Activated CD4-positive, alpha-beta T cell treated with anti-CD3 and anti-CD28 coated beads, Interleukin-2, amount 50 U/mL, for 4 hours (primary cell): ENCODE measurements at regions not wholly inside any gene's neighbourhood (a gene's known extent, or its start where the extent isn't known, plus 50 kb on each side); places are given as distances from the start of the nearest gene placed in this dataset.

Experiments used
- DNase-seq, 2 experiments: peaks; one replicate each; pipeline ENCODE4 v3.0.0-alpha.2; 2020

GRCh38 chr15:38696790-38697495 is 132.3 kb upstream of the RASGRP1 start:
- DNase-seq, result no peak

- no peak for DNase-seq
Measured at GRCh38 chr15:38698254-38698653, 133.6 kb upstream of the RASGRP1 start.

GRCh38 chr15:38699633-38700230 is 135.1 kb upstream of the RASGRP1 start:
- DNase-seq, result peak; percentile 65 to 68

DNA sequence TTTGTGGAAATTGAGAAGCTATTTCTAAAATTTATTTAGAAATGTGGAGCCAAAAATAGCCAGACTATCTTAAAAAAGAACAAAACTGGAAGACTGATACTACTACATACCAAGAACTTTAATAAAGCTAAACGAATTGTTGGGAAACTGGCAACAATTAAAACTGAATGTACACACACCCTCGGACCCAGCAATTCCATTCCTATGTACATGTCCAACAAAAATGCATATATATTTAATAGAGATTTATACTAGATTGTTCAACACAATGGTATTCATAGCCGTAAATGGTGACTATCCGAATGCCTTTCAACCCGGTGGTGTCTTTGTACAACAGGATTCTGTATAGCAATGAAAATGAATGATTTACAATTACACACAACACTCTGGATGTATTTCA is 136.5 kb upstream of the RASGRP1 start:
- no peak for DNase-seq

- no peak for DNase-seq
Measured at GRCh38 chr15:38702178-38702912, 137.7 kb upstream of the RASGRP1 start.

GRCh38 chr15:38705436-38706219 is 141.0 kb upstream of the RASGRP1 start:
- no peak for DNase-seq

- DNase-seq, result no peak
Measured at GRCh38 chr15:38706956-38707355, 142.3 kb upstream of the RASGRP1 start.

GRCh38 chr15:38707802-38708671 is 143.4 kb upstream of the RASGRP1 start:
- no peak for DNase-seq

DNA sequence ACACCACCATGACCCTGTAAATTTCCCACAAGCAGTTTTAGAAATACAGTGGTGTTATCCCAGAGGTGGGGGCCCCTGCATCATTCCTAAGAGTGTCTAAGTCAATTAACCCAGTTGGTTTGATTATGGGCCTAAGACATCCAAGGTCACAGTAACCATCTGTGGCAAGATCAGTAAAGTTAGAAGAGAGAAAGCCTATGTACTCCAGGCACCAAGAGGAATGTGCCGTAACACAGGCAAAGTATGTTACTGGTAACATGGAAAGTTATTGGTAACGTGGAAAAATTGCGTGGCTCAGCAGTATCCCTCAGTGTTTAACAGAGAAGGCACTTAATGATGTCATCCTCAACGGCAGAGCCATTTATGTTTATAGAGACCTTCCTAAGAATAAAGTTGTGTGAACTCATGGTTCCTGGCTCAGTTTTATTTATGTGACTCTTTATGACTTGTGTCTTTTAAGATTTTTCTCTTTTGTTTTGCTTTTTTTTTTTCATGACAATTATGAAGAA is 144.1 kb upstream of the RASGRP1 start:
- DNase-seq, result no peak

DNA sequence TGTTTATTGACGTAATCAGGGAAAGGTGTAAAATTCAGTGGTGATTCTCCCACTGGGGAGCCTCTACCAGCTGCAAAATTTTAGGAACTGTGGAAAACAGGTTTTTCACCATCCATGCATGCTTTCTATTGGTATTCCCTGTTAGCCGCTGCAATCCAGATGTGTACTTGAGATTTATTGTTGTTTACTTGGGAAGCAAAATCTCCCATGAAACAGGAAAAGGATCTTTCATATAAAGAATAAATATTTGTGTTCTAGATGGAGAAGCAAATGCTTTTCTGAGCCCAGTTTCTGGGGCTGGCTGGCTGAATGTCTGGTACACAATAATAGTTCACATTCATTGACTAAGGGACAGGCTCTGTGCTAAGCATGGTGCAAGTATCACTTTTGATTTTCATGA is 144.6 kb upstream of the RASGRP1 start:
- no peak for DNase-seq

GRCh38 chr15:38714309-38715072 is 149.9 kb upstream of the RASGRP1 start:
- DNase-seq, result no peak

DNA sequence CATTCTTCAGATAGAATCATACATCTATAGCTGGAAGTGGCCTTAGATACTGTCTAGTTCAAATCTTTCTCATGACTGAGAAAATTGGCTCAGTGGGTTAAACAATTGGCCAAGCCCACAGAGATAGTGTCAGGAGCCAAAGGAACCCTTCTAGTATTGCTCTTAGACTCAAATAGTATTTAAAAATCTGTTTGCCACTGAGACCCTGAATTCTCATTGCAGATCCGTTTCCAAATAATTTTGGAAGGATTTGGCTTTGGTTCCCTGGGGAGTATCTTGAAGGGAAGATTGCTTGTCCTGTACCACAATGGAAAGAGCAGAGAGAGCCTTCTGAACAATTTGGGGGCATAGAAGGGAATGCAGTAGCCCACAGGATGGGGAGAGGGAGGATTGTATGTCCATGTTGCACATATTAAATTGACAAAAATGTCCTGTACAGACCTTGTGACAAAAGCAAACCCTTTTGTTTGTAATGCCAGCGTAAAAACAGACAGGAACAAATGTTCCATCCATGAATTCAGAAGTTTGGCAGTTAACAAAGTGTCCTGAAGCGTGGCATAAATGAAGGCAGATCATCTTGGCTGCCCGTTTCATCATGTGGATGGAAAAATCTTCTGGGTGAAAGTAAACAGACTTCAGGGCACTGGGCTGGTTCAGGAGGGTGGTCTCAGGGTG is 156.4 kb upstream of the RASGRP1 start:
- DNase-seq, result no peak

DNA sequence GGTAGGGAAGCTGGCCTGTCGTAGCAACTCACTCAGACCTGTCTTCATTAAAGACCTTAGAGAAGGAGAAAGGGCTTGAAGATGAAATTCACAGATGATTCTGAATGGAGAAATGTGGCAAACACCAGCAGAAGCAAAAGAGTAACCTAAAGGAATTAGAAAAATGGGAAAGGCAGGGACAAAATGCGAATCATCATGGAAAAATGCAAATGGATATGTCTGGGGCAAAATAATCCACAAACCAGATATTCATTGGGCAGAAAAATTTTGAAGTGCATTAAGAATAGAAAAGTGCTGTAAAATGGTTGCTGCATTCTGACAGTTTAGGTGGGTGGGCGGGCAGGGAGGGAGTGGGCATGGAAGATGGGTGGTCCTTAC is 156.9 kb upstream of the RASGRP1 start:
- DNase-seq, result no peak

DNA sequence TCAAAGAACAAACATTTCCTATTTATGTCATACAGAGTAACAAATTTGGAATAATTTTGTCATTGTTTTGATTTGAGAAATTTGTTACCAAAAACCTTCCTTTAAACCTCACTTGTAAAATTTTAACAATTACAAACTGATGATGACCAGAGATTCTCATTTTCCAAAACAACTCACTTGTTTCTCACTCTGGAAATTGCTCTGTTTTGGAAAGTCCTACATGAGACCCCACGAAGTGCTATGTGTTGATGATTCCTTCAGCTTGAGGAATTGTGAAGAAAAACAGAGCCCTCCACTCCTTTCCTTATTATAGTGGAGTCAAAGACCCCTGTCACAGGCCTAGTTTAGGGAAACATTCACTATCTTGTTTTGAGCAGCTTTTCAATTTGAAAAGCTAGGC is 157.6 kb upstream of the RASGRP1 start:
- no peak for DNase-seq

- no peak for DNase-seq
Measured at GRCh38 chr15:38724827-38725226, 160.2 kb upstream of the RASGRP1 start.

DNA sequence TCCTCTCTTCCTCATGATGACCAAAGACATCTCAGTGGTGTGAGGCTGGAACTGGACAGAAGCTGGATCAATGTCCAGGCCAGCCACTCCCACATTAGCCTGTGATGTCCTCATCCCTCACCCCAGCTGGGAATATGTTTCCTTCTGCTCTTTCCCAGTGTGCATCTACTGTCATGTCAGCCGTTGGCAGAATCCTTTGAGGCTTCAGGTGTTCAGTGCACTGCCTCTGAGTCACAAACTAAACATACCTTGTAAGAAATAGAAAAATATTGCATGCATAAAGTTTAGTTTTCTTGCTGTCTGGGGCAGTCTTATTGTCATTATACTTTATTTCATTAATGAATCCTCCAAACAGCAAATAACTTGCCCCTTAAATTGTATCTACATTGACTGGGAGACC is 161.6 kb upstream of the RASGRP1 start:
- DNase-seq, result no peak

- no peak for DNase-seq
Measured at GRCh38 chr15:38733331-38733730, 168.7 kb upstream of the RASGRP1 start.

DNA sequence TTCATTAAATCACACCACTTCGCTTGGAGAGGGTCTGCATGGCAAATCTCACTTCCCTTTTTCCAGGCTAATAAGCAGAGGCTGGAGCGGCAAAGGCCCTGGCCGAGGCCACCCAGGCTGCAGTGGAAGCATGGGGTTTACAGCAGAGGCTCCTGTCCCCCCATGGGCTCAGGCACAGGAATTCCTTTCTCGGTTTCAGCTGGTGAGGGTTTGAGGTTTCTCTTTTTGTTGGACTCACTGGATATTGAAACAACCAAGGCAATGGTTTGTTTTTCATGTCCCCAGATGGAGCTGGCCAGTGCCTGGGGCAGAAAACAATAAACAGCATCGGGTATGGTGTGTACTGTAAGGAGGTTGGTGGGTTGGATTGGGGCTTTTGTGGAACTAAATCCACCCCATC is 175.6 kb upstream of the RASGRP1 start:
- DNase-seq, result no peak

- no peak for DNase-seq
Measured at GRCh38 chr15:38743147-38743546, 178.5 kb upstream of the RASGRP1 start.

DNA sequence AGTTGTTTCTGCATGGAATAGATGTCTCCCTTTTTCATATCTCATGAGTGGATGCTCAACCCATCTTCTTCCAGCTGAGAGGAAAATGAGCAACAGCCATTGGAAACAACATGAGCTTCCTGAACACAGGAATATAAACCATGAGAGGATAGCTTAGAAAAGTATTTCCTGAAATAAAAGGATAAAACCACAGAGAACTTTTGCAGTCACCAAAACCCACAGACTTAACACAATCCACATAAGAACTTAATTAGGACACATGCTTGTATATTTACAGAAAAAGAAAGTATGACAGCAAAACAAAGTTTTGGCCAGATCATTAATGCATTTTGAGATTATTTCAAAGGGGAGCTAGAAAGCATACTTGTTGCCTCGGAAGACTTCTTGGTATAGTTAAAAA is 180.5 kb upstream of the RASGRP1 start:
- no peak for DNase-seq

- DNase-seq, result no peak
Measured at GRCh38 chr15:38745626-38746025, 181.0 kb upstream of the RASGRP1 start.
